Choroid plexus epithelial cell (primary cell): ENCODE measurements at regions not wholly inside any gene's neighbourhood (a gene's known extent, or its start where the extent isn't known, plus 50 kb on each side); places are given as distances from the start of the nearest gene placed in this dataset.

Source experiments
- DNase-seq: peaks from one replicate; pipeline ENCODE4 v3.0.0-alpha.2; 2010; ENCODE audit warnings: low read depth
- H3K4me3 ChIP-seq: 2 replicates; pipeline ENCODE4 v1.5.1; 2011; ENCODE audit warnings: low read depth, mild to moderate bottlenecking, control low read depth, low read length, moderate library complexity
- TF ChIP-seq, protein P1 (sequence below): conservative IDR thresholded peaks from 2 replicates; pipeline ENCODE4 v1.5.1; 2011; ENCODE audit warnings: low read depth, mild to moderate bottlenecking, control low read depth, inconsistent platforms, low read length, moderate library complexity

DNA sequence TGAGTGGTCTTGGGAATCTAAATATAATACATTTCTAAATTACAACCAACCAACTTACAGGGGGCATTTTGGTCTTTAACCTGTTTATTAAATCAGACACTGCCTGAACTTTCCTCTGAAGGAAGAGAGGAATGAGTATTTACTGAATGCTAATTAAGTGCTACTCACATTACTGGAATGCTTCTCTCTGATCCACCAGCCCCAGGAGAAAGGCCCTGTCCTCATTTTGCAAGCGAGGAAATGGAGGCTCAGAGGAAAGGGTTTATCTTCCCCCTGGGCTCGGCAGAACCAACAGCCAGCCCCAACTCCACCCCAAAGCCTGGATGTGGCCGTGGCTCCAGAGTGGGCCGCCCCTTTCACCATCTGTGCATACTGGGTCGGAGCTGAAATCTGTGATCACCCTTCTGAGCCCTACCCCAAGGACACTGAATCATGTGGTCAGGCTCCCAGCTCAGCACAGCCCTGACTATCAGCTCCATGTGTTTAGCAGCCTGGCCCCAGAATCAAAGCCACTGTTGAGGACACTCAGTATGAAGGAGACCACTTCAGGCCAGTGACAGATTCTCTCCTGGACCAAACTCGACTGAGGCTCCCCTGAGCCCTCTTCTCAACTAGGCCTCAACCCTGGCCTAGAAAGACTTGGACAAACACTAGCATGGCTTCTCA lies 56.7 kb upstream of the ENPP6 start:
- DNase-seq = no peak
- no peak overlapping the region for H3K4me3 ChIP-seq
- TF ChIP-seq, protein P1, sequence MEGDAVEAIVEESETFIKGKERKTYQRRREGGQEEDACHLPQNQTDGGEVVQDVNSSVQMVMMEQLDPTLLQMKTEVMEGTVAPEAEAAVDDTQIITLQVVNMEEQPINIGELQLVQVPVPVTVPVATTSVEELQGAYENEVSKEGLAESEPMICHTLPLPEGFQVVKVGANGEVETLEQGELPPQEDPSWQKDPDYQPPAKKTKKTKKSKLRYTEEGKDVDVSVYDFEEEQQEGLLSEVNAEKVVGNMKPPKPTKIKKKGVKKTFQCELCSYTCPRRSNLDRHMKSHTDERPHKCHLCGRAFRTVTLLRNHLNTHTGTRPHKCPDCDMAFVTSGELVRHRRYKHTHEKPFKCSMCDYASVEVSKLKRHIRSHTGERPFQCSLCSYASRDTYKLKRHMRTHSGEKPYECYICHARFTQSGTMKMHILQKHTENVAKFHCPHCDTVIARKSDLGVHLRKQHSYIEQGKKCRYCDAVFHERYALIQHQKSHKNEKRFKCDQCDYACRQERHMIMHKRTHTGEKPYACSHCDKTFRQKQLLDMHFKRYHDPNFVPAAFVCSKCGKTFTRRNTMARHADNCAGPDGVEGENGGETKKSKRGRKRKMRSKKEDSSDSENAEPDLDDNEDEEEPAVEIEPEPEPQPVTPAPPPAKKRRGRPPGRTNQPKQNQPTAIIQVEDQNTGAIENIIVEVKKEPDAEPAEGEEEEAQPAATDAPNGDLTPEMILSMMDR = no peak

DNA sequence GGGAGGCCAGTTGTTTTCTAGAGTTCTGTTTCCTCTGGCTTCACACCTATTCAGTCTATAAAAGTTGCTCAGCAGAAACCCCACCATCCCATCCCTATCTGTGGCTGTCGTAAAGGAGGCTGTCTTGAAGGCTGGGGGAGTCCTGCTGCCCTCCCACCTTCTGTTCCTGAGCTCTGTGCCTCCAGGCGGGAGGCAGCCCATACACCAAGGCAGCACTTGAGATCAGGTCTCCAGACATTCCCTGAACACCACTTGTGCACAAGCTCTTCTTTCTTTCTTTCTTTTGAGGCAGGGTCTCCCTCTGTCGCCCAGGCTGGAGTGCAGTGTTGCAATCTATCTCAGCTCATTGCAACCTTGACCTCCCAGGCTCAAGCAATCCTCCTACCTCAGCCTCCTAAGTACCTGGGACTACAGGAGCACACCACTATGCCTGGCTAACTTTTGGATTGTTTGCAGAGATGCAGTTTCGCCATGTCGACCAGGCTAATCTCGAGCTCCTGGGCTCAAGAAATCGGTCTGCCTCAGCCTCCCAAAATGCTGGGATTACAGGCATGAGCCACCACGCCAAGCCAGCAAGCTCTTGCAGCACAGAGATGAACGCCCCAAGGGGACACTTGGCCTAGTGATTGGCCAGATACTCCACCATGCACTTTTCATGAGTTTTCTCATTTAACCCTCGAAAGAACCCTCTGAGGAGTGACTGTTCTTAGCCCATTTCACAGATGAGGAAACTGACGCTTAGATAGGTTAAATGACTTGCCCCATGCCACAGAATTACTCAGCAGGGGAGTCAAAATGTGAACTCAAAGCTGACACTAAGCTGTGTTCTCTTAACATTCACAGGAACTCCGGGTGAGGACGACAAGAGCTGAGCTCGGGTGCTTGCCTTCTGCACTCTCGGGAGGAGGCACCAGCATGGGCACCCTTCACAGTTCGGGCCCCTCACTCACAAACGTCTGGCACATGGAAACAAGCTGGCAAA lies 55.8 kb upstream of the ENPP6 start:
- no peak overlapping the region for H3K4me3 ChIP-seq
- TF ChIP-seq, protein P1 = no peak
- DNase-seq = no peak

DNA sequence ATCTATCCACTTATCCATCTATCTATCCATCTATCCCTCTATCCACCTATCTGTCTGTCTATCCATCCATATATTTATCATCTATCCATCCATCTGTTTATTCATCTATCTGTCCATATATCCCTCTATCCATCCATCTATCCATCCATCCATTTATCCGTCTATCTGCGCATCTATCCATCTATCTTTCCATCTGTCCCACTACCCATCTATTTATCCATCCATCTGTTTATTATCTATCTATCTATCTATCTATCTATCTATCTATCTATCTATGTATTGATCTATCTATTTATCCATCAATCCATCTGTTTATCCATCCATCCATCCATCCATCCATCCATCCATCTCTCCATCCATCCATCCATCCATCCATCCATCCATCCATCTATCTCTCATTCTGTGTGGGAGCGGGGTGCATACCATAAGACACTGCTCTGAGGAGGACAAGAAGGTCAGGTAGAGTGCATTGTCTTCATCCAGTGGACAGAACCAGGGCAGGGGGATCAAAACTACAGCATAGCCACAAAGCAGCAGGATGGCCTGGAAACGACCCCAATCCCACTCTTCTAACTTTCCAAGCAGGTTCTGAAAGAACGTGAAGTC lies 53.2 kb upstream of the ENPP6 start:
- TF ChIP-seq, protein P1 = no peak
- no peak overlapping the region for H3K4me3 ChIP-seq
- DNase-seq = no peak

DNA sequence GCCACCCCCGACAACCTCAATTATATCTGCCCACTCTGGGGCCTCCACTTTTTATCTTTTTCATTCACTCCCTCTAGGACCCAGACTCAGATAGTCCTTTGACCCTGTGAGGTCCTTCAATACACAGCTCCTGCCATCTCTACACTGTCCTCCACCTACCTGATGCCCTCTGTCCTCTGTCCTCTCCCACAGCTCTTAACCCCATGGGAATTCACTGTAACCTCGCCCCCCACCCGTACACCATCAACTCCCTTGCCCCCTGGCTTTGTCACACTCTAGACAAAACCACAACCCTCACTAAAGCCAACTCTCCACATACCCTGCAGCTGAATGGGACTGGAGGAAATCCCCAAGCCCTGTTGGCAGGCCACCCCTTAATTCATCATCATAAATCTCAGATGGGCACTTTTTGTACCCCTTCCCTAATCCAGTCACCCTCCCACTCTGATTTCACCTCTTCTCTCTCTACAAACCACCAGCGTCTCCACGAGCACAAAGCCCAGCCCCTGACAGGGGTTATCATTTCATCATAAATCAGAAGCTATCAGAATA lies 52.3 kb upstream of the ENPP6 start:
- TF ChIP-seq, protein P1 = no peak
- DNase-seq = no peak
- H3K4me3 ChIP-seq = no peak overlapping the region

DNA sequence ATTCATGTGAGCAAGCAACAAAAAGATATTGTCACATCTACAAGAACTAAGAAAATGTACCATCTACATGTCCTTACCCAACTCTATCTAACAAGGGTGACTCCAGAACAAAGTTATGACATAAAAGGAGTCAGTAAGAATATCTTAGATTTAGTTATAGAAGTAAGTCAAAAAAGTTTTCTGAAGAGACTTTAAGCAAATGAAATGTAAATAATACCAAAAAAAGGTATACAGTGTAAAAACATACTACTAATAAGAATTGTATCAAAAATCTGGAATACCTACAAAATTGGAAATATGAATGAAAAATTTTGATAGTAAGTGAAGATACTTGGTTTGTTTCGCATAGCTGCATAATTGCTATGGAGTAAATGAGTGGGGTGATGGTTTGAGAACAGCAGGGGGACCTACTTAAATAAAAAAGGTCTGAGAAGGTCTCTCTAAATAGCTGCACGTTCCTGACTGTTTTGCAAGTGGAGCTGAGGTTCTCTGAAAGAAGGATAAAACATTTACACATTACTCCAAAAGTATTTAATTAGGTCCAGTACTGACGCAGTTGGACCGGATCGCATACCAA lies 51.0 kb upstream of the ENPP6 start:
- TF ChIP-seq, protein P1 = peak; percentile 22
- peak; percentile 39 for DNase-seq
- H3K4me3 ChIP-seq = no peak overlapping the region

DNA sequence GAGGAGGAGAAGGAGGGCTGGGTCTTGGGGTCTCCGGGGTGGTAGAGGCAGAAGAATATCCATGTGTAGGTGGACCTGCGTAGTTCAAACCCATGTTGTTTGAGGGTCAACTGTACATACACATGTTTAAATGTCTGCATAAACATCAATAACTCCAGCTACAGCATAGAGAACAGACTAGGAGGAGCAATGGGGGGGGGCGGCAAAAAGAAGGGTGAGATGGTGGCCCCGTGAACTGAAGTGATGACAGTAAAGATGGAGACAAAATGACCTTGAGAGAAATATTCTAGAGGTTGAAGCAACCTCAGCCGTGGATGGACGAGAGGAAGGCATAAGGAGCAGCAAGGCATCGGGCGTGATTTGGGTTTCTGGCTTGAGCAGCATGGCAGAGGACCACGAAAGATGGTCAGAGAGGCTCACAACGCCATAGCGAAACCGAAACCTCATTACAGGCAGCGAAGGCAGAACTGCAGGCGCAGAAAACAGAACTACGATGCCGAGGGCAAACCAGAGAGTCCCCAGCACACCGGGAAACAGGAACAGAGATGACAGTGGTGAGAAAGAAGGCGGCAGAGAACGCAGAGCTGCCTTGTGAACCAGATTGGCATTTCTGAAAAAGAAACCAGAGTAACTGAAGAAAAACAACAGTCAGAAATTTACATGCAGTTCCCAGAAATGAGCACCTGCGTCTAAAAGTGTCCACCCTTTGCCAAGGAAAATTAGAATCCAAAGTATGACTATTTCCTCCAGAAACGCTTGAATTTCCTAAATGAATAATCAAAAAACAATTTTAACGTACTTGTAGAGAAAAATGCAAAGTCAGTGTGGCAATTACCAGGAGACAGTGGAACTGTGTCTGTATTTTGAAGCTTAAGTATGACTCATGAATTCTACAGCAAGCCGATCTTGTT lies 50.3 kb upstream of the ENPP6 start:
- TF ChIP-seq, protein P1 = no peak
- peak; percentile 94 for DNase-seq
- peak overlapping the region; percentile 19 for H3K4me3 ChIP-seq
